HG03060 (cell line): ENCODE measurements at regions not wholly inside any gene's neighbourhood (a gene's known extent, or its start where the extent isn't known, plus 50 kb on each side); places are given as distances from the start of the nearest gene placed in this dataset.

ENCODE experiments used
- ATAC-seq: cut with Tn5 transposase; IDR thresholded peaks from one replicate; pipeline ENCODE4 v1.9.1; 2021; ENCODE audit warnings: low read depth, moderate number of reproducible peaks; ENCODE audit not compliant: unreplicated experiment

- ATAC-seq: no peak
These were observed 1403.5 kb upstream of the PABPC4L start for GRCh38 chr4:135605076-135605475.

DNA sequence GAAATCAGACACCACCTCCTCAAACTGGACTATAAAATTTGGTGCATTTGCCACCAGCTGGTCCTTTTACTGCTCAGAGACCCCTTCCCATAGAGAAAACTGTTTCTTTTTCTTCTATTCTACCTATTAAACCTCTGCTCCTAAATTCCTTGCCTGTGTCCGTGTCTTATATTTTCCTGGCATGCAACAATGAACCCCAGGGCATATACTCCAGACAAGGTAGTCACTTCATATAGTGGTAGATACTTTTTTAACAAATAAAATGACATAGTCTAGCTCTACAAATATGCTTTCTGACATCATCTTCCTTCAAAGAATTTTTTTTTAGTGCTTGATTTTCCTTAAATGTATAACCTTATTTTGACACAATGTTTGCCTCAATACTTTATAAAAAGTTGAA, 1402.9 kb upstream of the PABPC4L start:
- no peak for ATAC-seq

- no peak for ATAC-seq
These were observed 1399.8 kb upstream of the PABPC4L start for GRCh38 chr4:135601351-135601750.

DNA sequence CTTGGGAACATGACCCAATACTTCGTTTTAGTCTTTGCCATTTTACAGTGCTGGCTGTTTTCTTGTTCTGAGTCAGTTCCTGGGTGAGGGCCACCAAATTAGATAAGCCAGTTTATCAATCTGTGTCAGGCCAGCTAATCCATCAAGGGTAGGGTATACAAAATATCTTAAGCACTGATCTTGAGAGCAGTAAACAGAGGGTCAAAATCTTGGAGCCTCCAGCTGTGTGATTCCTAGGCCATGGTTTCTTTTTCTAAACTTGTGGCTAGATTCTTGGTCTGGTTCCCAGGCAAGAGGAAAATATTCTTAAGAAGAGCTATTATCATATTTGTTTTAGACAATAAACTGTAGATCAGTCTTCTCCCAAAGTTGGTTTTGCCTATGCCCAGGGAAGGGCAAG, 1396.6 kb upstream of the PABPC4L start:
- ATAC-seq: no peak

DNA sequence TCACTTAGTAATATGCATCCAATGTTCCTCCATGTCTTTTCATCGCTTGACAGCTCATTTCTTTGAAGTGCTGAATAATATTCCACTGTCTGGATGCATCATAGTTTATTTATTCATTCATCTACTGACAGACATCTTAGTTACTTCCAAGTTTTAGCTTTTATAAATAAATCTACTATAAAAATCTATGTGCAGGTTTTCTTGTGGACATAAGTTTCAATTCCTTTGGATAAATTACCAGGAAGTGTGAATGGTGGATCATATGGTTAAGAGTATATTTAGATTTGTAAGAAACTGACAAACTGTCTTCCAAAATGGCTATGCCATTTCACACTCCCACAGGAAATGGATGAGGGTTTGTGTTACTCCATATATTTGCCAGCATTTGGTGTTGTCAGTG, 1392.9 kb upstream of the PABPC4L start:
- ATAC-seq: no peak

GRCh38 chr4:135575041-135575440, 1373.5 kb upstream of the PABPC4L start:
- ATAC-seq: no peak

DNA sequence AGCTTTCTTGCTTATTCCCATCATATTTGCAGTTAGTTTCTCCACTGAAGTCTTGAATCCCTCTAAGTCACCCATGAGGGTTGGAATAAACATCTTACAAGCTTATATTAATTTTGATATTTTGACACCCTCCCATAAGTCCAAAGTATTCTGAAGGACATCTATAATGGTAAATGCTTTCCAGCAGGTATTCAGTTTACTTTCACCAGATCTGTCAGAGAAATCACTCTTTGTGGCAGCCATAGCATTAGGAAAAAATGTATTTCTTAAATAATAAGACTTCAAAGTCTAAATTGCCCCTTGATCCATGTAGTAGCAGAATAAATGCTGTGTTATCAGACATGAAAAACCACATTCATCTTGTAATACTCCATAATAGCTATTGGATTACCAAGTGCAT, 1371.7 kb upstream of the PABPC4L start:
- ATAC-seq: no peak

GRCh38 chr4:135564090-135564489, 1362.5 kb upstream of the PABPC4L start:
- ATAC-seq: no peak

DNA sequence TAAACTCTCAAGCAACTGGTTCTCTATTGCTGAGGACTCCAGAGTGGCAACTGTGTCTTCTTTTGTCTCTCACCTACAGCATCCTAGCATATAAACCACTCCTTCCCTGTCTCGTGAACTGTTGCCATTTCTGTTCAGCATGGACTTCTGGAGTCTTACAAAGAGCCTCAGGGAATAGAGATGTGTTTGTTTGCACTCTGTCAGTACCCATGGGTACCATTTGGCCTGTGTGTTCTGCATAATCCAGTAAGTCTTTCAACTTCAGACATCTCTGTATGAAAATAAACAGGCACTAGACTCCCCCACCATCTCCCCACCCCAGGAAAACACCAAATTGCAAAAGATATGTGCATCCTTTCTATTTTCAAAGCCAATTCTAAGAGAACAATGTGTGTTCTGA, 1351.6 kb upstream of the PABPC4L start:
- ATAC-seq: no peak

DNA sequence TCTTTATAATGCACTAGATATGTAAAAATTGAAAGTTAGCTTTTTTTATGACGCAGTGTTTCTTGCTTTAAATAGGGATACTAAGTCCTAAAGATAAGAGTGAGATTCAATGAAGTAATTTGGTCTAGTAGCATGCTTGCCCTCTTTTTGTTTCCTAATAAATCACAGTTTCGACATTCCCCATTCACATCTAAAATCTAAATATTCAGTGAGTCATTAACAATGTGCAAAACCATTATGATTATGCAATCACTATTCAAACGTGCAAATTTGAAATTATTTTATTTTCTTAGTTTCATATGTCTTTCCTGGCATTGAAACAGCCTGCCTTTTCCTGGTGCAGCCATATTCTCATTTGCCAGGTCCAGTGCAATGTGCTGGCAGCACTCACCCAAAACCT, 1350.5 kb upstream of the PABPC4L start:
- no peak for ATAC-seq

DNA sequence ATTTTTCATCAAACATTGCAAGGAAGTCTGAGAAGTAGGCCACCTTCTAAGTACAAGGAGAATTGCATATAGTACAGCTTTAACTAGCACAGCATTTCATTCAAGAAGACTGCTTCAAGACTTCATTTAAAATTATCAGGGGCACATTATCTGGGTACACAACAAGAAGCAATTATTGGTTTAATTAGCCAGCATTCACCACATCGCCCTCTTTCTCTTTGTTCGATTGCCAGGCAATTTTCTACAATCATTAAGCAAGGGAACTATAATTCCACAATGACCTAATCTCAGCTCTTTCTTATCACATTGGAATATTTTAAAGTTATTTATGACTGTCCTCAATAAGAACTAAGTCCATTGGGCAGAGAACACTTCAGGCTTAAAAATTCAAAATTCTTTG, 1347.1 kb upstream of the PABPC4L start:
- ATAC-seq: no peak

DNA sequence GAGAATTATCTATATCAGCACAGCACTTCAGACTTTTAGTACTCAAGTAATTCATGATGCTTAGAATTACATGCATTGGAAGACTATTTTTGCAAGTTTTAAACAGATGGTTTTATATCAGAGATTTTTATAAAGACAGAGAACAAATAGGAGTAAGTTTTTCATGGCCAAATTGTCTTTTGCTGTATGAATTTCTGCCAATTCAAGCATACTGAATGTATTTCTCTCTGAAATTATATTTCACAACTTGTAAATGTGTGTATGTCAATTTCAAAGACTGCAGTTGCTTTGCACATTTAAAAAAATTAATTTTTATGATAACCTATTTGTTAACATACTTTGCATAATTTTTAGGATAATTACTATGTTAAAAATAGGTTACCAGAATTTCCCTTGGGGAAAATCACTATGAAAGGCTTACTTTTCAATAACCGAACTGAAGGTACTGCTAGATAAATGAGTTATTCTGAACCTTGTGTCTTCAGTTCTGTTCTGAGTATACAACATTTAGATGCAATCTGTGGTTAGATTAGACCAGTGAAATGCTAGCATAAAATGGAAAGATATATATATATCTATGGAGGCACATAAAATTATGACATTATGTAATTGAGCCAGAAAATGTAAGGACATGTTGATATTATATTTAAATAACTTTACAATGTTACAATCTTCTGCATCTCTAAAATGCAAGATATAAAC, 1344.2 kb upstream of the PABPC4L start:
- no peak for ATAC-seq

- ATAC-seq: no peak
These were observed 1337.1 kb upstream of the PABPC4L start for GRCh38 chr4:135538698-135539097.

DNA sequence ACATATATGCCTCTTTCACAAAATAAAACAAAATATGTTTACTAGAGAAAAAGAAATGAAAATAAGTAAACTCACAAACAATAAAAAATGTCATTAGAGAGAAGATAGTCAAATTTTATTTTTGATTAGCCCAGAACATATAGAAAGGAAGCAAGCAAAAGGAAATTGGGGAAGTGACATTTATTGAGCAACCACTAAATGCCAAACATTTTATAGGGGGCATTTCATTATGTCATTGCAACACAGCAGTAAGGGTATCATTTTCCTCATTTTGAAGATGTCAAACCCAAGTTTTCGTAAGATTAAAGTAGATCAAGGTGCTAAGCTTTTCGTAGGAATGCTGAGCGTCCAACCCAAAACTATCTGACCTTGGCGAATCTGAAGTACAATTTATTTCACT, 1331.5 kb upstream of the PABPC4L start:
- ATAC-seq: no peak

GRCh38 chr4:135532132-135532531, 1330.5 kb upstream of the PABPC4L start:
- no peak for ATAC-seq

DNA sequence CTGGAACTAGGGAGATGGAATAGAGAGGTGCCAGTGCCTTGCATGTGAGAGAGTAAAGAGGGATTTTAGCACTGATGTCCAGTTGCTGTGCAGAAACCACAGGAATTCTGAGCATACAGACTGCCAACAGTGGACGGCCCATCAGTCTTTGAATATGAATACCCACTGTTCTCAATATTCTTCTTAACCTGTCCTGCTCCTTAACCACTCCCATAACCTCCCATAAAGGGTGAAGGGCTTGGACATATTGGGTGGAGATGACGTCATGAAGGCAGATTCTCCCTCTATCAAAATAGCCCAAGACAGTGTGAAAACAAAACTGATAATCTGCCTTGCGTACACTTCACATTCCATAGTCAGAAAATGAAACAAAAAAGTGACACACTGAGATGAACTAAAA, 1313.7 kb upstream of the PABPC4L start:
- no peak for ATAC-seq

DNA sequence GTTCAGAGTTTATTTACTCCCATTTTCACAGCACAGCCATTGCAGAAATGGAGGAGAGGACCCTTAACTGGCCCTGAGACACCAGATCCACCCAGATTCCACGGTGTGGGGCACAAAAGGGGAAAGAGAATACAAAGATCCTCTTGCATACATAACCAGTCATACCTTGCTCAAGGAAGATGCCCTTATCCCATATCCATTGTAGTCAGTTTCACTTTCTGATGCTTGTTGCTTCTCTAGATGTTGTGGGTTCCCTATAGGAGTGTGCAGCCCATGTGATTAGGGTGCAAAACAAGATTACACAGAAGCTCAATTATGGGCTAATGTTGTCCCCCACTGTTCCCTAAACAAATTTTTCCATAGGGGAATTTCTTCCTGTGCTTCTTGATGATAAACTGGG, 1309.0 kb upstream of the PABPC4L start:
- no peak for ATAC-seq

DNA sequence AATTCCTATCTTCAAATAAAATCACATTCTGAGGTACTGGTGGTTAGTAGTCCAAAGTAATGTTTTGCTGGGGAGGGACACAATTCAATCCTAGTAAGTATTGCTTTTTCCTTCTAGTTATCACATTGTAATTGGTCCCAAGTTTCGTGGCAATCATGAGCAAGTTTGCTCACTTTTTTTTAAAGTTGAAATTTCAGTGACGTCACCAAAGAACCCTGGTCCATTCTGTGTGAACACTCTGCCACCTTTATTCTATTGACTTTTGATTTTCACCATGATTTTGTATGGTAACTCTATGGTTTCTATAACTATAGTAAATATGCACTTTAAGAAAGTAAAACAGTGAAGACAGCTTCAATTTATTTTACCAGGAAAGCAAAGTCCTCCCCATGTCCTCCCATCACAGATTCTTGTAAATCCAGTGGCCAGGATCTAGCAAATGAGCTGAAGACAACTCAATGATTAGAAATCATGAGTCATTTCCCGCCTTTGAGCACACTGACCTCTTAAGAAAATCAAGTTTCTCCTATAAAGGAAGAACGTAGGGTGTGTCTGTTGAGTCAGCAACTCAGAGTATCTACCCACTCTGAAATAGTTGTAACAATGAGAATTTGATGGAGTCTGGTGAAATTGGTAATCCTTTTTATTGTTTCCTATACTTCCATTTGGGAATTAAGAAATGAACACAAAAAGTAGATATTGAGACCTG, 1306.6 kb upstream of the PABPC4L start:
- ATAC-seq: no peak

- ATAC-seq: no peak
These were observed 1296.1 kb upstream of the PABPC4L start for GRCh38 chr4:135497563-135498152.

GRCh38 chr4:135492439-135492838, 1290.8 kb upstream of the PABPC4L start:
- no peak for ATAC-seq

- no peak for ATAC-seq
These were observed 1283.8 kb upstream of the PABPC4L start for GRCh38 chr4:135485371-135485770.

DNA sequence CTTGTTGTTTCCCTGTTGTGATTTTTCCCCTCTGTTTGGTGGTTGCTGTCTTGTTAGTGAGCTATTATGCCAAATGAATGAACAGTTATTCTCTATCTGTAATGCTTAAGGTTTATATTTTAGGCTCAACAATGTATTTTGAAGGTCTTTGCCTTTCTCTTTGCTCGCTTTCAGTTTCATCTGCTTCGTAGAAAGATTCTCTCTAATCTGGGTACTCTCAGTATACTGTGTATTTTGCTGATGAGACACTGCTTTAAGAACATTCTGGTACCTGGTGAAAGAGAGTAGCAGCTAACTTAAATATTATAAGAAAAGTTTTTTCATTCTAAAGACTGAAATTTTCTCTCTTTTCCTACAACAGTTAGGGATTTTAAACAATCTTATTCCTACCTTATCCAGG, 1274.7 kb upstream of the PABPC4L start:
- ATAC-seq: no peak
